KMS-11 (cell line): ENCODE measurements at regions not wholly inside any gene's neighbourhood (a gene's known extent, or its start where the extent isn't known, plus 50 kb on each side); places are given as distances from the start of the nearest gene placed in this dataset.

Experiments
- H2AFZ ChIP-seq: fragments of 200-600 bp; sonication (generic); 2 replicates; pipeline ENCODE4 v1.6.1; 2016; ENCODE audit warnings: antibody characterized with exemption, mixed run types, low read depth
- H3K27ac ChIP-seq: fragments of 200-600 bp; sonication (generic); 2 replicates; pipeline ENCODE4 v1.6.1; 2016; ENCODE audit warnings: mild to moderate bottlenecking, mixed run types
- H3K27me3 ChIP-seq: fragments of 200-600 bp; sonication (generic); 2 replicates; pipeline ENCODE4 v1.6.1; 2017; ENCODE audit warnings: mild to moderate bottlenecking, low read depth, mixed run types, moderate library complexity; ENCODE audit not compliant: insufficient read depth
- H3K36me3 ChIP-seq: fragments of 200-600 bp; sonication (generic); 2 replicates; pipeline ENCODE4 v1.6.1; 2017; ENCODE audit warnings: mild to moderate bottlenecking, mixed run types; ENCODE audit not compliant: insufficient read depth
- H3K4me1 ChIP-seq: fragments of 200-600 bp; sonication (generic); 2 replicates; pipeline ENCODE4 v1.6.1; 2016; ENCODE audit warnings: mild to moderate bottlenecking, low read depth, mixed run types; ENCODE audit not compliant: poor library complexity, severe bottlenecking
- H3K4me2 ChIP-seq: fragments of 200-600 bp; sonication (generic); 2 replicates; pipeline ENCODE4 v1.7.0; 2016; ENCODE audit warnings: mild to moderate bottlenecking, mixed run types
- H3K4me3 ChIP-seq: fragments of 200-600 bp; sonication (generic); IDR thresholded peaks from 2 replicates; pipeline ENCODE4 v1.6.1; 2017; ENCODE audit warnings: low read depth, low read length, mixed read lengths; ENCODE audit not compliant: insufficient read depth
- H3K79me2 ChIP-seq: fragments of 200-600 bp; sonication (generic); 2 replicates; pipeline ENCODE4 v1.6.1; 2016; ENCODE audit warnings: low read depth, mixed run types; ENCODE audit not compliant: insufficient read depth
- H3K9ac ChIP-seq: fragments of 200-600 bp; sonication (generic); 2 replicates; pipeline ENCODE4 v1.6.1; 2016; ENCODE audit warnings: mild to moderate bottlenecking, mixed run types
- H4K20me1 ChIP-seq: fragments of 200-600 bp; sonication (generic); 2 replicates; pipeline ENCODE4 v1.6.1; 2016; ENCODE audit warnings: mild to moderate bottlenecking, mixed run types; ENCODE audit not compliant: insufficient read depth
- CTCF ChIP-seq: fragments of 200-600 bp; sonication (generic); conservative IDR thresholded peaks from 2 replicates; pipeline ENCODE4 v1.6.1; 2017; ENCODE audit warnings: low read depth, mild to moderate bottlenecking, antibody characterized with exemption, low read length, moderate library complexity, mixed read lengths

DNA sequence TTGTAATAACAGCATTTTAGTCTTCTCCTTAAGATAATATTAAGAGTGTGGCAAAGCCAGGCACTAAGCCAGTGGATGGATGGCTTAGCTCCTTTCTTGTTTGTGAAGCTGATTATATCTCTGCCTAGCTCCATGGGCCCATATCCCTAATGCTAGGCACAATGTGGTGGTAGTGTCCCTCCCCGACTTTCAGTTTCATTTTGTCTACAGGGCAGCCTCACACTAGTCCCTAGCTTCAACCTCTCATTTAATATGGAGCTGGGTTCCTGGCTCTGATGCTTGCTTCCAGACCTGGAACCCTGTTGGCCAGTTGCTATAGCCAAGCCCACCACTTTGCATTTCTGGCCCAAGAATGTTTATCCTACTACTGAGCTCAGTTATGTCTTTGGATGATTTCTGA is 437.0 kb upstream of the MEIS1 start:
- H3K27me3 ChIP-seq = no peaks in the 10 kb centered on the region
- H3K9ac ChIP-seq = no peak overlapping the region
- no peaks in the 10 kb centered on the region for H4K20me1 ChIP-seq
- H3K36me3 ChIP-seq = no peaks in the 10 kb centered on the region
- H3K4me1 ChIP-seq = peaks cover 7% of the 10 kb centered on the region
- H3K79me2 ChIP-seq = no peaks in the 10 kb centered on the region
- H3K4me2 ChIP-seq = no peak overlapping the region; the same call in 1 of the 2 replicates
- H3K27ac ChIP-seq = no peak overlapping the region
- H2AFZ ChIP-seq = peak overlapping the region; percentile 17; the same call in 1 of the 2 replicates
- no peak overlapping the region for H3K4me3 ChIP-seq
- no peak for TF ChIP-seq CTCF

DNA sequence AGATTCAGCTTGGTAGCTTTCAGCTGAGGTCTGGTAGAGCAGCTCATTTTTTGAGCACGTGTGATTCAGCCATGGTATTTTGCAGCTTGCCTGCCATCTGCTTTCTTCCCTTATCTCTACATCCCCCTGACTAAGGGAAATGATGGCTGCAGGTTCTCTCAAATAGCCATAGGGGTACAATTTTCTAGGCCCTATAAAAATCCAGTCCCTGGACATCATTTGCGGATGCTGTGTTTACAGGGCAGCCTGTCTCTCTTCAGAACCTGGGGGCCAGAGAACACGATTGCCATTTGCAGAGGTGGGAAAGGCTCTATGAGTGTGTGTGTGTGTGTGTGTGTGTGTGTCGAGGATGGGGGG is 442.7 kb upstream of the MEIS1 start:
- Histone ChIP-seq H3K79me2 (no peaks in the 10 kb centered on the region), H3K27me3 (no peaks in the 10 kb centered on the region), H2AFZ (no peak overlapping the region), H3K4me1 (no peaks in the 10 kb centered on the region), H3K4me2 (no peak overlapping the region), H4K20me1 (no peaks in the 10 kb centered on the region), H3K9ac (no peak overlapping the region), H3K27ac (no peak overlapping the region), H3K4me3 (no peak overlapping the region), H3K36me3 (no peaks in the 10 kb centered on the region)
- TF ChIP-seq CTCF = no peak

GRCh38 chr2:65991381-65992197 is 443.3 kb upstream of the MEIS1 start:
- no peaks in the 10 kb centered on the region for H4K20me1 ChIP-seq
- TF ChIP-seq CTCF = no peak
- H2AFZ ChIP-seq = no peak overlapping the region
- no peak overlapping the region for H3K4me2 ChIP-seq
- no peak overlapping the region for H3K4me3 ChIP-seq
- H3K9ac ChIP-seq = no peak overlapping the region
- H3K79me2 ChIP-seq = no peaks in the 10 kb centered on the region
- H3K27me3 ChIP-seq = no peaks in the 10 kb centered on the region
- H3K27ac ChIP-seq = no peak overlapping the region
- H3K4me1 ChIP-seq = peaks cover 2% of the 10 kb centered on the region
- H3K36me3 ChIP-seq = no peaks in the 10 kb centered on the region

GRCh38 chr2:65985986-65986385 is 448.9 kb upstream of the MEIS1 start:
- no peaks in the 10 kb centered on the region for H3K79me2 ChIP-seq
- peak overlapping the region; percentile 18; the same call in 1 of the 2 replicates for H3K4me2 ChIP-seq
- no peak overlapping the region for H3K9ac ChIP-seq
- H2AFZ ChIP-seq = no peak overlapping the region
- no peak for TF ChIP-seq CTCF
- H4K20me1 ChIP-seq = no peaks in the 10 kb centered on the region
- no peaks in the 10 kb centered on the region for H3K27me3 ChIP-seq
- peaks cover 24% of the 10 kb centered on the region for H3K4me1 ChIP-seq
- no peaks in the 10 kb centered on the region for H3K36me3 ChIP-seq
- no peak overlapping the region for H3K4me3 ChIP-seq
- no peak overlapping the region for H3K27ac ChIP-seq
